K562 (cell line): ENCODE measurements at regions not wholly inside any gene's neighbourhood (a gene's known extent, or its start where the extent isn't known, plus 50 kb on each side); places are given as distances from the start of the nearest gene placed in this dataset.
A peak's percentile ranks its signal among the peaks of the same experiment; 100 is the strongest.

ENCODE experiments used
- AFF4 ChIP-seq: sonication (generic); formaldehyde crosslinking; IDR thresholded peaks from 2 replicates; pipeline ENCODE4 v1.8.0; 2023; ENCODE audit warnings: mild to moderate bottlenecking, missing genetic modification reagents
- ATF3 ChIP-seq, 2 experiments: fragments of 450-650 bp in 1 of 2; sonication (generic) in 1 of 2; formaldehyde crosslinking in 1 of 2; IDR thresholded peaks in 1 of 2; conservative IDR thresholded peaks in 1 of 2; 2 replicates each; pipeline versions ENCODE4 v1.6.1 to v1.8.1; 2016 to 2023; ENCODE audit warnings: mild to moderate bottlenecking in 2 of 2, moderate library complexity in 2 of 2, inconsistent platforms in 1 of 2, missing genetic modification reagents in 1 of 2
- BRD9 ChIP-seq: fragments of 450-650 bp; IDR thresholded peaks from 2 replicates; pipeline ENCODE4 v1.6.1; 2018; ENCODE audit warnings: low read depth; ENCODE audit not compliant: partially characterized antibody
- CEBPZ ChIP-seq: fragments of 150-350 bp; IDR thresholded peaks from 2 replicates; pipeline ENCODE4 v1.6.1; 2014; ENCODE audit warnings: low read depth, mild to moderate bottlenecking, low read length, borderline replicate concordance
- CREB1 ChIP-seq, 2 experiments: sonication (generic) in 1 of 2; formaldehyde crosslinking in 1 of 2; IDR thresholded peaks; 2 replicates each; pipeline versions ENCODE4 v1.6.1 to v1.8.0; 2012 to 2022; ENCODE audit warnings: inconsistent platforms in 1 of 2, mild to moderate bottlenecking in 1 of 2, missing genetic modification reagents in 1 of 2, moderate library complexity in 1 of 2
- CSDE1 ChIP-seq, 2 experiments: fragments of 450-650 bp; IDR thresholded peaks; 2 replicates each; pipeline ENCODE4 v1.6.1; 2016; ENCODE audit warnings: mild to moderate bottlenecking in 1 of 2
- DMBX1 ChIP-seq: fragments of 250-450 bp; sonication (Bioruptor Pico); IDR thresholded peaks from 2 replicates; pipeline ENCODE4 v1.8.0; 2022; ENCODE audit warnings: inconsistent platforms, mild to moderate bottlenecking, moderate library complexity, borderline replicate concordance
- E4F1 ChIP-seq: fragments of 250-450 bp; sonication (Bioruptor Pico); IDR thresholded peaks from 2 replicates; pipeline ENCODE4 v1.5.0; 2021; ENCODE audit warnings: mild to moderate bottlenecking, borderline replicate concordance
- EGR1 ChIP-seq: fragments of 450-650 bp; conservative IDR thresholded peaks from 2 replicates; pipeline ENCODE4 v1.6.1; 2017; ENCODE audit warnings: mild to moderate bottlenecking
- KLF16 ChIP-seq: IDR thresholded peaks from 2 replicates; pipeline ENCODE4 v1.6.1; 2016; ENCODE audit warnings: antibody characterized with exemption
- MTA1 ChIP-seq: fragments of 450-650 bp; IDR thresholded peaks from 2 replicates; pipeline ENCODE4 v1.6.1; 2017; ENCODE audit warnings: borderline replicate concordance
- NBN ChIP-seq: fragments of 450-650 bp; IDR thresholded peaks from 2 replicates; pipeline ENCODE4 v1.6.1; 2016; ENCODE audit warnings: low read depth, mild to moderate bottlenecking
- SREBF1 ChIP-seq: fragments of 150-350 bp; IDR thresholded peaks from 2 replicates; pipeline ENCODE4 v1.6.1; 2014; ENCODE audit warnings: antibody characterized with exemption, low read depth, low read length, borderline replicate concordance
- TFAM ChIP-seq: fragments of 250-450 bp; sonication (Bioruptor Pico); conservative IDR thresholded peaks from 2 replicates; pipeline ENCODE4 v1.5.0; 2021; ENCODE audit warnings: mild to moderate bottlenecking, moderate library complexity
- ZC3H11A ChIP-seq: IDR thresholded peaks from 2 replicates; pipeline ENCODE4 v1.6.1; 2012; ENCODE audit warnings: low read depth, low read length, improper control_type of control experiment
- ZNF3 ChIP-seq: fragments of 250-450 bp; sonication (Bioruptor Pico); IDR thresholded peaks from 2 replicates; pipeline ENCODE4 v1.5.0; 2021; ENCODE audit warnings: mild to moderate bottlenecking, moderate library complexity
- ZNF311 ChIP-seq: fragments of 250-450 bp; sonication (Bioruptor Pico); IDR thresholded peaks from 2 replicates; pipeline ENCODE4 v1.4.0; 2020; ENCODE audit warnings: mild to moderate bottlenecking, moderate library complexity

GRCh38 chr6:26196846-26197635, 109.8 kb downstream of the HFE start (continued):
- no peak for TF ChIP-seq CEBPZ
- peak; percentile 71; the same call in 1 of the 2 replicates for TF ChIP-seq MTA1
- no peak for TF ChIP-seq ZNF311
- peak; percentile 74 for TF ChIP-seq EGR1
- TF ChIP-seq ATF3 (IDR thresholded peaks at IDR 0.05), result no peak
- TF ChIP-seq ATF3 (CRISPR knock-in tag; conservative IDR thresholded peaks at IDR 0.05), result peak; percentile 82
- no peak for TF ChIP-seq DMBX1 (CRISPR knock-in tag)
- no peak for TF ChIP-seq TFAM
- TF ChIP-seq SREBF1, result no peak
- TF ChIP-seq AFF4 (CRISPR knock-in tag), result peak; percentile 99
- TF ChIP-seq ZC3H11A, result no peak
- TF ChIP-seq BRD9, result no peak
- peak in 1 of 2 experiments; percentile 10; a peak in 1 of 4 replicates for TF ChIP-seq CSDE1 (IDR thresholded peaks at IDR 0.05)
- no peak for TF ChIP-seq NBN
- no peak for TF ChIP-seq E4F1 (CRISPR knock-in tag)
- no peak for TF ChIP-seq CREB1 (IDR thresholded peaks at IDR 0.05)
- TF ChIP-seq CREB1 (CRISPR knock-in tag; IDR thresholded peaks at IDR 0.05), result peak; percentile 47; the same call in 1 of the 2 replicates
- TF ChIP-seq KLF16, result no peak
- no peak for TF ChIP-seq ZNF3 (CRISPR knock-in tag)
